ENCODE measurements at regions not wholly inside any gene's neighbourhood (a gene's known extent, or its start where the extent isn't known, plus 50 kb on each side); places are given as distances from the start of the nearest gene placed in this dataset.

DNA sequence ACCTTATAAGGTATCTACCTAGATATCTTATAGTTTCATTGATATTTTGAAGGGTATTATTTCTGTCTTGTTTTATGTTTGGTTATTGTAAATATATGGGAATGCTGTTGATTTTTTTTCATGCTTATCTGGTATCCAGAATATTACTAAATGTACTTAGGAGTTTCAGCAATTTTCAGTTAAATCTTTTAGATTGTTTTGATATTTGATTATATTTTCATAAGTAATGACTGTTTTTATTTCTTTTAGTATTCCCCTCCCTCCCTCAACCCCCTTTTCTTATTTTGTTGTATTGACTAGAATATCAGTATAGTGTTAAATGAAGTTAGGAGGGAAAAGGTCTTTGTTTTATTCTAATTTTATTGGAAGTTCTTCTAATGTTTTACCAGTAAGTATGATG lies 344.4 kb upstream of the PROX1 start:
- DNase-seq (ENCODE audit: low read depth), result no peak

DNA sequence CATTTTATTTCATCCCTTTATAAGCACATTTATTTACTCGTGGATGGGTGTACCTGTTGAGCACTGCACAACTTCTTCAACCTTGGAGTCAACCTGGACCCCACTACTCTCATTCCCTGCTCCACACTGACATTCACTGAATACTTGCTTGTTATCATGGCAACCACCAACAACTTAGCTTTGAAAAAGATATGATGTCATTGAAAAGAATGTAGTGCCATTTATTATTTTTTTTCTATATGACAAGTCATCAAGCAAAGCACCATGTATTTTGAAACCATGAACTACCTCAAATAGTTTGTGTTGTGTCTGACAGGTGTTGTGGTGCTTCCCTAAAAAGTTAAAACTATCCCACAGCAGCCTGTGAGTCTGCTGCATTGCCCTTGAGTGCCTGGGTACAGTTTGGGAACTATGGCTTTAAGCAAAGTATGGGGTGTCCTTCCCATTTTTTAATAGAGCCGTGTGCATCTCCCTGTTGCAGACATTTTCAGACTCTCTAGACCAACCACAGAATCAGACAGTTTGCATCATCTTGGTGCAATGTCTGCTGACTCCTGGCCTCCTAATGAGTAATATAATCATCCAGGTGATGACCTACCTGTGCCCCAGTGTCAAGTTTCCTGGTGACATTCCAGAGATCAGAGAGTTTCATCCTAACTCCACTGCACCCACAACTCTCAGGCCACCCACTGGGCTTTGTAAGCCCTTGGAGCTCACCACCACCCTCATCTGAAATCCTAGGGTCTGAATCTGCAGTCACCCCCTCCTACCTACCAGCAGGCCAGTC lies 339.7 kb upstream of the PROX1 start:
- no peak for DNase-seq (ENCODE audit: low read depth)

DNA sequence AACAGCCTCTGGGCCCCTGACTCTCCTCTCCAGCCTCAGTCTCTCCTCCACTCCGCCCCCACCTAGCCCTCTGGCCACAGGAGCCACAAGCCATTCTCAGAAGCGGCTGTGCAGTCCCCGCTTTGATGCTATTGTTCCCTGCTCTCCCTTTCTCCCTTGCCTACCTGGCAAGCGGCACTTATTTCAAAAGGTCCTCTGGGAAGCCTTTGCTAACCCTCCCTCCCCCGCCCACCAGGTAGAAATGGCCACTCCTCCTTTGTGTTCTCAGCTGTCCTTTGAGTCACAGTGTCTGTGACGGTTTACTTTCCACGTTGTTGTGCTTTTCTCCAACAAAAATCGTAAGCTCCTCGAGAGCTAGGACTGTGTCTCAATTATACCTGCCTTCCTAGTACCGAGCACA lies 338.4 kb upstream of the PROX1 start:
- no peak for DNase-seq (ENCODE audit: low read depth)

DNA sequence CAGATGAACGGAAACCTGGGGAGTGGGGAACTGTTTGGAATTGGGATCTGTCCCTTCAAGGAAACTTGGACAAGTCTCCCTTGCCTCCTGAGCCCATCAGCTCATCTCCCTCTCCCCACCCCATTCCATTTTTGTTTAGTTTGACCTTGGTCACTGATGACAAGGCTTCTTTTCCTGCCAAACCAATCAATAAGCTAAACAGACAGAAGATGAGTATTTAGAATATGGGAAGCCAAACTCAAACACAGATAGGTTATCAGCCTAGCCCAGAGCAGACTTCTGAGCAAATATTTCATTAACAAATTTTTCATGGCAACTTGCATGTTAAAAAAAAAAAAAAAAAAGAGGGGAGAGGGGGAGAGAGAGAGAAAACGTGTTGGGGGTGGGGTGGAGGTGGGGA lies 337.2 kb upstream of the PROX1 start:
- no peak for DNase-seq (ENCODE audit: low read depth)

DNA sequence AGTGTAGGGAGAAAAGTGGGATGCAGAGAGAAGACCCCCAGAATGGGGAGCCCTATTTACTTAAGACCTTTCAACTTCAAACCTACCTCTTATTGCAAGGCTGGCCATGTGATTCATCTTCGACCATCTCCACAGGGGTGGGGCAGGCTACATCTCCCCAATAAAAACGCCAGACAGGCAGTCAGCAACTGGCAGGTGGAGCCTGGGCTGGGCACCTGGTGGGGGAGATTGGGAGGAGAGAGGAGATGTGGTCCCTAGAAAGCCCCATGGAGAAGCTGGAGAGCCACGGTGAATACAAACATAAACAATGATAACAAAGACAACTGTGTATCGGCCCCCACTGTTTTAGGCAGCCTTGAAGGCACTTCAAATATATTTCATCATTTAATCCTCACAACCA lies 336.7 kb upstream of the PROX1 start:
- no peak for DNase-seq (ENCODE audit: low read depth)

DNA sequence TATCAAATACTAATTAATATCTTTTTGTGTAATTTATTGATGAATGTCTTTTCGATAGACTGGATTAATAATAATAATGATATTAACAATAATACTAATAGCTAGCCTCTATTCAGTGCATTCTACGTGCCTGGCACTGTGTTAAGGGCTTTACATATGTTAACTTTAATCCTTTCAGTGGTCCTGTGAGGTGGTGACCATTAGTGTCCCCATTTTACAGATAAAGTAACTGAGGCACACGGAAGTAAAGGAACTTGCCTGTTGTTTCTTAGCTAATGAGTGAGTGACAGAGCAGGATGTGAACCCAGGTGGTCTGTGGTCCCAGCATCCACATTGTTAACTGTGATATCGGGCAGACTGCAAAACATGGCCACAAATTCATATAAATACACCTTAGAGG lies 335.7 kb upstream of the PROX1 start:
- no peak for DNase-seq (ENCODE audit: low read depth)

DNA sequence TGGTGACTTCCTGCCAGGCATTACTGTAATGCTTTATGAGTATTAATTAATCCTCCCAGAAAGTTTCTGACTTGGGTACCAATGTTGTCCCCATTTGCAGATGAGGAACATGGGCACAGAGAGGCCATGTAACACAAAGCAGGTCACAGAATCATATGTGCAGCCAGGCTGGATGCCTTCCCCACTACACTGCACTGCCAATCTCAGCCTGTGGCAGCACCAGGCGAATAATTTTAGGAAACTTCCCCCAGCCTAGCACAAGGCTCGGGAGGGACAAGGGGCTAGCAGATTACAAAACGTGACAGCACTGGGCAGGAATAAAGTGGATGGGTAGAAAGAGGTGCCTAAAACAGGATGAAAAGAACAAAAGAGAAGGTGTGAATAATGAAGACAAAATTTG lies 331.7 kb upstream of the PROX1 start:
- DNase-seq (ENCODE audit: low read depth), result no peak

DNA sequence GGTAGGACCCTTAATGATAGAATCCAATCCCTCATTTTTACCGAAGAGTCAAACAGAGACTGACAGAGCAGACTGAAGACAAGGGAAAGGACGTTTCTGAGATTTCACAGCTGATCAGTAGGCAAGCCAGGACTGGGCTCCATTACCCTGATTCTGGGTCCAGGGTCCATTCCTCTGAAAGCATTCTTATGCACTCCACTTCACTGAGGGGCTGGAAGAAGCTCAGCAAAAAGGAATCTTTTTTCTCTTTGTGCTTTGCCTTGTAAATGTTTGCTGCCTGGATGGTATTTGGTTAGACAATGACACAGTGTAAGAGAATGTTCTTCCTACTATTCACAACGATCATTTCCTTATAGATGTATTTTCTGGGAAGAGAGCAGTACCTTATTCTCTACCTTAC lies 331.3 kb upstream of the PROX1 start:
- DNase-seq (ENCODE audit: low read depth), result no peak

DNA sequence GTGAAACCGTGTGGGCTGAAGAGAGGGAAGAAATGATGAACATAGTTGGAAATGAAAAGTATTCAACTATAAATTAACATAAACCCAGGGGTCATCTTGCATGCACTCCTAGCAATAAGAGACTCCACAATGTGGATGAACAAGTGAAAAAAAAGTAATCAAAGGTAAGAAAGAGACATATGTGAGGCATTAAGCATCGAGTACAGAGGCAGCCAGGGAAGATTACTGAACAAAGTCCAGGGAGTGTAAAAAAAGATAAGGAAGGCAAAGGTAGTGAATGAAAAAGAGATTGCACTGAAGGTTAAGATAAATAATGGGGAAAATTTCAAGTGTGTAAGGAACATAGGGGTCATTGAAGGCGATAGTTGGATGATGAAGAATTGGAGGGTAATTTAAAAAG lies 330.8 kb upstream of the PROX1 start:
- DNase-seq (ENCODE audit: low read depth), result no peak

DNA sequence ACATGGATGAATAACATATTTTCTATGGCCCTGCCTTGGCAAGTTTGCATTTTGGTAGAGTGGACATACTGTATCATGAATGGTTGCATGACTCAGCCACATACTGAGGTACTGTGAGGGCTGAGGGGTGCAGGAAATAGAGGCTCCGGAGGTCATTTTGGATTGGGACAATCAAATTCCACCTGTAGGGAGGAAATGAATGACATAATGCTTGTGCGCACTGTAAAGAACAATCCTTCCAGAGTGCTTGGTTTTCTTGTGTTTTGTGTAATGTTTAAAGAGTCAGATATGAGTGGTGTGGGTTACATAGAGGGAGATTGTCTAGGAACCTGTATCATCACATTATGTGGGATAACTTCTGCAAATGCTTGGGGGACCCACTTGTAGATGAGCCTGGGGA lies 329.9 kb upstream of the PROX1 start:
- no peak for DNase-seq (ENCODE audit: low read depth)

DNA sequence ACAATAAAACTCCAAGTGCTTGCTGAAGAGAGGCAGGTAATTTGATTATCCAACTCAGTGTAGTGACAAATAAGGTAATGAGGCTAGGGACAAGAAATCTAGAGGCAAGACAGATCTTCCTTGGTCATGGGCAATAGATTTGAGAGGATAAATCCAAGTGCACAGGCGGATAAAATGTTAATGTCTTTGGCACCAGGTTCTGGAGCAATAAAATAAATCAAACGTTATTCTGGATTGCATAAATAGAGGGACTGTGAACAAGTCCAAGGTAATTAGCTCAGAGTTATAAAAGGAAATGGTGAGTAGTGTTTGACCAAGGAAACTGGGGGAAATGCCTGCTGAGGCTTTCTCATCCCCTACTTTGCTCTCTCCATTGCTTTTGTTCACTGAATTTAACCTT lies 329.3 kb upstream of the PROX1 start:
- DNase-seq (ENCODE audit: low read depth), result no peak

DNA sequence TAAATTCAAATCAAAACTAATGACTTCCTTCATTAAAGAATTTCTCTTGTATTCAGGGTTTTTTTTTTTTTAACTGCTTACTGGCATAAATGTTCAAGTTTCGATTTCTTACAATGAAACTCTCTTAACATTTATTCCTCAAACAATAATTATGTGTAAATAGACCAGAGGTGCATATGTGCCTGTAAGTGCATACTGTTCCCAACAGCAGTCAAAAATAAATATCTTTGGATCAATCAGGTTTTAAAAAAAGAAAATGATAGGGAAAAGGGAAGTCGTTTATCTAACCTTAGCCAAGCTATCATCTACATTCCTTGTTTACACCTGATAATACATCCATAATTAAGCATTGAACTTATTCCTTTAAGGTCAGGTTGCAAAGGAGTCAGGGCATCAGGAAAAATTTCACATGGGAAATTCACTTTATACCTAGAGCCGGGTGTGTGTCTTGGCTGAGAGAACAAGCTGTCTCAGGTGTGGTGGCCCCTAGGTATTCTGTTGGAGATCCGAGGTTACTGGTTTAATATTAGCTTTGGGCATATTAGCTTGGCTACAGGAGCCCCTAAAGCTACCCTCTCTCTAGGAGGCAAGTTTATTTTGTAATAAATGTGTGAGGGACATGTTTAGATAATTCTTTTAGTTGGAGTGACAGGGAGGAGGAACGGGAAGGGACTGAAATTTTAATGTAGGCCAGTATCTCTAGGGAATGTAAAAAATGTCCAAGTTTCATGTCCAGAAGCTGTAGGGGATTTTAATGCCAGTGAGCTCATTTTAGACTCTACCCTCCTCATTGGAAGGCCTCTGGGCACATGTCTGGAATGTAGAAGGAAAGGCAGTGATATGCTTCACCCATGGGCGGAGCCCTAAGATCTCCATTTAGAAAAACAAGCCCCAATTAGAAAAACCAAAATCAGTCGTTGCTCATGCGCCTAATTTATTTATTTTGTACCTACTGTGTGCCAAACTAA lies 327.9 kb upstream of the PROX1 start:
- no peak for DNase-seq (ENCODE audit: low read depth)

DNA sequence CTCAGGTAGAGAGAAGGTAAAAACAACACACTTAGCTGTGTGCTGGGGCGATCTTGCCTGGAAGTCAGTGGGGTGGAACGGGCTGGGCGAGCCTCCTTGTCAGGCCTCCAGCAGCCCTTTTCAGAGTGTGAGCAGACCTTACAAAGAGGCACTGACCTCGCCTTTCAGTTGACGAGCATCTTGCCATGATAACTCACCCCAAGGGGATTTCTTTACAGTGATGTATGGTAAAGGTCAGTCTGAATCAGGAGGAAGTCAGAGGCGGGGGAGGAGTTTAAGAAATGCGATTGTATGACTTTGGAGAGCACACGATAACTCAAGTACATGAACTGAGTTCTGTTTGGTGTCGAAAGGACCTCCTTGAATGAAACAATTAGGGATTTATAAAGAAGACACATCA lies 326.5 kb upstream of the PROX1 start:
- DNase-seq (ENCODE audit: low read depth), result no peak

DNA sequence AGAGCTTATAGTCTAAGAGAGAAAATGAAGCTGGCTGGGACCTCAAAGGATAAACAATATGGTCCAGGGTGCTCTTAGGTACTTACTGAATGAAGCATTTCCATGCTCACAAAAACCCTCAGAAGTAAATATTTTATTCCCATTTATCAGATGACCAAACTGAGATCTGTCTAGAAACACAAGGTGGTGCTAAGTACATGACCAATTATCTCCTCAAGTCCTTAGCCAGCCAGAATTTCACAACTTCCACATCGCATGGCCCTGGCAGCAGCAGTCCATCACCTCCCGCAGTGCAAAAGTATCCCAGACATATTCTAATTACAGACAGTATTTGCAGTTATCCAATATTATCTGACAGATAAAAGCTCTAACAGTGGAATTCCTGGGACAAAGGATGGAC lies 321.7 kb upstream of the PROX1 start:
- no peak for DNase-seq (ENCODE audit: low read depth)

DNA sequence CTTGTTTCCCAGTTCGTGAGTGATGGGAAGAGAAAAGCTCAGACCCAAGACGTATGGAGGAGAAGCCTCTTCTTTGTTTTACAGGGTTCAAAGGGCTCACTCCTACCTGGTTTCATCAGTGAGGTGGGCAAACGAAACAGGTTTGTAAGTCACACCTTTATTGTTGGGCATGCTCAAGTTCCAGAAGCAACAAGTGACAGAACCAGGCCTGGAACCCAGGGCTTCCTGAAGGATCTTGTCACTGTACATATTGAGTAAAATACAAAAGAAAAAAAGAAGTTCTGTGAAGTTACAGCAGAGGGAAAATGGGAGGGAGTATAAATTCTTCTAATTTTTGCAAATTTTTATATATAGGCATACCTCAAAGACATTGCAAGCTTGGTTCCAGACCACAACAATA lies 320.9 kb upstream of the PROX1 start:
- no peak for DNase-seq (ENCODE audit: low read depth)

DNA sequence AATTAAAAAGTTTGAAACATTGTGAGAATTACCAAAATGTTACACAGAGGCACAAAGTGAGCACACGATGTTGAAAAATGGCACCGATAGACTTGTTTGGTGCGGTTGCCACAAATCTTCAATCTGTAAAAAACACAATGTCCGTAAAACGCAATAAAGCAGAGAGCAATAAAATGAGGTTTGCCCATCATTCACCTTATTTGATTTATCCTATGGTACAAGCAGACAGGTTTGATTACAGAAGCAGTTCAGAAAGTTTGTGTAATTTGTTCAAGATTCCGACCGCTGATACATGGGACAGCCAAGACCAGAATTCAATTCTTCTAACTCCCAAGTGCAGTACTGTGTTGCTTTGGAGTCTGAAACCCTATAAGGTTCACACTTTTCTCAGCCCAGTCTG lies 318.3 kb upstream of the PROX1 start:
- no peak for DNase-seq (ENCODE audit: low read depth)

DNA sequence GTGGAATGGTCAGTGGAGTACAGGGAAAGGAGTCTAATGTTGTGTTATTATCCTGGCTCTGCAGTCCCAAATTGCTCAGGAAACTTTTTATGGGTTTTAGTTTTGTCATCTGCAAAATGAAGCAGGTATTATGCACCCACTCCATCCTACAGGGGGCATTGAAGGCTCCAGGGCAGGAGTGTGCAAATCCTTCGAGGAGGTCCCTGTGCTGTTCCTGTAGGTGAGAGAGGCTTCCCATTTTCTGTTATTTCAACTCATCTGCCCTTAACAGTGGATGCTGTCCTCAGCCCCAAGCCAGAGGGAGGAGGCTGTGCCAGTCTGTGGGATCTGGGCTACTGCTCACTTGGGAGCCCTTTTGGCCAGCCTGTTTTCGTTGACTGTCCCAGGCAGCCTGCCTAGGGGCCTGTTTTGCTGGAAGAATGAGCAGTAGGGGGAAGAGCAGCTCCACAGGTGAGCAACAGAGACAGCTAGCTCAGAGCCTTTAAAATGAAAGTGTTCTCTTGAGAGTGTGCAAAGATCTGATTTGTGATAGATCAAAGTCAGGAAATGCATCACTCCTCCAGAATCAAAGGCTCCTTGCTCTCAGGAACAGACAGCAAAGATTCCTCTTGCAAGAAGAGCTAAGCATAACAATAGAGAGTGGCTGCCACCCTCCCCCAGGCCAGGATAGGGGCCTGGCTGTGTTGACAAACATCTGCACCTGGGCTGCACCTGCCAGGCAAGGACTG lies 317.6 kb upstream of the PROX1 start:
- DNase-seq (ENCODE audit: low read depth), result no peak

DNA sequence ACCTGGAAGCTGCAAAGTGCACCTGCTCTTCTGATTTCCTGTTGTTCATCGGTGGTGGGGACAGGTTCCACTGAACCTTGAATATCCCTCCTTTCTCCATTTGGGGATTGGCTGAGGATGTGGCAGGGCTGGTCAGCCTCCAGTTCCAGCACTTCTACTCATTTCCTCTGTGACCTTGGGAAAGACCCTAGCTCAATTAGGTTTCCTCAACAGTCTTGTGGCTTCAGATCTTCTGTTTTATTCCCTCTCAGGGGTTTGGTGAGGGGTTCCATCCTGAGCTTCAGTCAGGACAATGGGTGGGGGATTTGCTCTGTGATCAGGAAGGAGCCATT lies 317.1 kb upstream of the PROX1 start:
- no peak for DNase-seq (ENCODE audit: low read depth)

DNA sequence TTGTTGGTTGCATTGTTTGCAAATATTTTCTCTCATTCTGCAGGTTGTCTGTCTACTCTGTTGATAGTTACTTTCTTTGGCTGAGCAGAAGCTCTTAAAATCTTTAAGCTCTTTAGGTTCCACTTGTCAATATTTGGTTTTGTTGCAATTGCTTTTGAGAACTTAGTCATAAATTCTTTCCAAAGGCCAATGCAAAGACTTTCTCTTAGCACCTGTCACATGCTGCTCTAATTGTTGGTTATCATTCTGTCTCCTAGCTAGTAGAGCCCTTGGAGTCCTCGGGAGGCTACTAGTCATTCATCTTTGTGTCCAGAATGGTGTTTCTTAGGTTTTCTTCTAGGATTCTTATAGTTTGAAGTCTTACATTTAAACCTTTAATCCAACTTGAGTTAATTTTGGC lies 312.7 kb upstream of the PROX1 start:
- no peak for DNase-seq (ENCODE audit: low read depth)

DNA sequence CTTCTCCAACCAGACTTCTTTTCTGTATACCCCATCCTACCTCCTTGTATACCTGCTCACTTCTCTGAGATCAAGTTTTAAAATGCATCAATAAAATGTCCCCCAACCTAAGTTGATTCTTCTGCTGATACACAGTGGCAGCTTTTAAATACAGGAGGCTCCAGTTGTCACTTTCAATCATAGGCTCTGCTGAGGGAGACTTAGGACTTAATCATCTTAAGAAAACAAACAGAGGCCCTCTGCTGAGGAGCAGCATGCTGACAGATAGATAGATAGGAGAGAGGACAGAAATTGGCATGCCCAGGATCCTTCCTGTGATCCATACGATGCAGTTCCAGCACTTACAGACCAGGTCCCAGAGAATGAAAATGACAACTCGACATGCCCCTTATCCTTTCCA lies 311.0 kb upstream of the PROX1 start:
- DNase-seq (ENCODE audit: low read depth), result no peak

DNA sequence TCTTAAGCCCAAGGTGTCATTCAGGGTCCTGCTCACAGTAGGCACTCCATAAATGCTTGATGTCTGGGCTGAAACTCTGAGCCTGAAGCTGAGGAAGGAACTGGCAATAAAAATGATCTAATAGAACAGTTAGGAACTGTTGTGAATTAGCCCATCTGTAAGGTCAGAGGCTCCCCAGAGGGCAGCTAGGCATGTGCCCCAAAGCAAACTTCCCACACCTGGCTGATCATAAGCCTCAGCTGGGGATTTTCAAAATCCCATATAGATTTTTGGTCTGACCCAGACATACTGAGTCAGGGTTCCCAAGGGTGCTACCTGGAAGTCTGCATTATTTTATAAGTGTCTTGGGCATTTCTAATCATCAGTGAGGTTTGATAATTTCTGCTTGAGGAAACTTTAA lies 309.4 kb upstream of the PROX1 start:
- no peak for DNase-seq (ENCODE audit: low read depth)

DNA sequence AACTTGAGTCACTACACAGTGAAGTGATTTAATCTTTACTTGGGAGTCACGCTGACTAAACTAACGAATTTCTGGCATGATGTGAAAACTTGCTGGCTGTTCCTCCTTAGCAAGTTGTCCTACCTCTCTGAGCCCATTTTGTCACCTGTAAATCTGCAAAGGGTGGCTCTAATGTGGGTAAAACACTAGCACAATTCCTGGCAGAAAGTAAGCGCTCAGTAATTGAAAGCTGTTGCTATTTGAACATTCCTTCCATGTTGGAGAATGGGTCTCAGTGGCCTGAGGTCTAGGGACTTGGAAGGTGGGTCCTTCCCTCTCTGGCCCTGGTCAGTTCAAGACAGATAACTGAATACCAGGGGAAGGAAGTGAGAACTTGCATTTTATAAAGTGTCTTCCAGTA lies 309.0 kb upstream of the PROX1 start:
- DNase-seq (ENCODE audit: low read depth), result no peak

DNA sequence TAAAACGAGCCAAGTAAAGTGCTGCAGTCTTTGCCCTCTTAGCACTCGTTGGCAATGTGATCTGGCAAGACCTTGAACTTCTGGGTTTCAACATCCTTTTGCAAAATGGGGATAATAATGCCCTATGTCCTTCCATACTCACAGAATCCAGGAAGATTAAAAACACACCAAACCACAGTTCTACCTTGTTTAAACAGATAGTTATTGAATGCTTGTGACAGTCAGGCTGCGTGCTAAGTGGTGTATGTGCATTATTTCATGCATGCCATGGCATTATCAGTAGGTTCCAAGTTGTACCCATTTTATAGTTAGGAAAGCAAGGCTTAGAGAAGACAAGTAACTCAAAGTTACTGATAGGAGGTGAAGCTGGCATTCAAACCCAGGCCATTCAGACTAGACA lies 308.6 kb upstream of the PROX1 start:
- no peak for DNase-seq (ENCODE audit: low read depth)
